HG02981 (cell line): ENCODE measurements at regions not wholly inside any gene's neighbourhood (a gene's known extent, or its start where the extent isn't known, plus 50 kb on each side); places are given as distances from the start of the nearest gene placed in this dataset.
"Not testable (repeated sequence)": the region's sequence is repeated elsewhere in the genome, so short reads cannot be mapped to it uniquely, and the experiment has no call there.

Experiments
- ATAC-seq: cut with Tn5 transposase; IDR thresholded peaks from one replicate; pipeline ENCODE4 v1.9.1; 2021; ENCODE audit warnings: mild to moderate bottlenecking, moderate library complexity; ENCODE audit not compliant: unreplicated experiment

DNA sequence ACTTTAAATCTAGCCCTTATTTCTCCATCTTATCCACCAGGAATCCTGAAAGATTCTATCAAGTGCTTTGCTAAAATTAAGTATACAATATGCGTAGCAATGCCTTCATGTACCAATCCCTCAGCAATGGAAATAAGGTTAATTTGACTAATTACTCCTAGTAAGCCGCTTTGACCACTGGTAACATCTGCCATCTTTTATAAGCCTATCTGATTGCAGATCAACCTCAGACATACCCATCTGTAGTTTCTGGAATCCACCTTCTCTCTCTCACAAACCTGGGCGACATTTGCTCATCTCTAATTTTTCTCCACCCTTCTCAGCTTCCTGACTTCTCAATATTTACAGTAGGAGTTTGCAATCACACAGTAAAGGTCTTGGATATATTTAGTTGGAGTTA, 138.8 kb upstream of the CRHR1 start:
- no peak for ATAC-seq

DNA sequence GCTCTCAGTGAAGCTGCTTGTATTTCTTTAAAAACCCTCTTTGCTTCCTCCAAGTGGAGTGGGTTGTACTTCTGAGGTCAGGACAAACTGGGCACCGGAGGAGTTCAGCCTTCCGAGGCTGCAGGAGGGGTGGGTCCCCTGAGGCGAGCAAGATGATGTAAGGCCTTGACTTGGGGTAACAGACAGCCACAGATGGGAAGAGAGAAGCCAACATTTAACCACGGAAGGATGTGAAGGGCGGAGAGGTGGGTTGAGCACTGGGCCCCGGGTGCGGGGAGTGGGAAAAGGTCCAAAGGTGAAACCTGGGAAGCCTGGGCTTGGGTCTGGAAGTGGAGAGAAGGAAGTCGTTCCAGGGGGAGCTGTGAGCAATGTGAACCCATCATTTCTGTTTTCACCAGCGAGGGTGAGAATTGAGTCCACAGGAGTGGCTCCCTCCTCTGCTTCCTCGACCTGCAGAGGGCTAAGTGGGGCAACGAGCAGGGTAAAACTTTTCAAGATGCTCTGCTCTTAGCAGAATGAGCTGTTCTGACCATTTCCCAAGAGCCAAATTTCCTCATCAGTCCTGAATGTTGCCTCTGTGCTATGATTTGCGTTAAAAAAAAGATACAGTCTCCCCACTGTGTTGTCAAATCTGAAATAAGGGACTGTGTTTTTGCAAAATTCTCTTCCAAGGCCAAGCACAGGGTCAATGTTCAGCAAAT, 137.7 kb upstream of the CRHR1 start:
- no peak for ATAC-seq

GRCh38 chr17:45648642-45649041, 135.5 kb upstream of the CRHR1 start:
- ATAC-seq = no peak

- no peak for ATAC-seq
These were observed 134.3 kb upstream of the CRHR1 start for GRCh38 chr17:45649796-45650195.

DNA sequence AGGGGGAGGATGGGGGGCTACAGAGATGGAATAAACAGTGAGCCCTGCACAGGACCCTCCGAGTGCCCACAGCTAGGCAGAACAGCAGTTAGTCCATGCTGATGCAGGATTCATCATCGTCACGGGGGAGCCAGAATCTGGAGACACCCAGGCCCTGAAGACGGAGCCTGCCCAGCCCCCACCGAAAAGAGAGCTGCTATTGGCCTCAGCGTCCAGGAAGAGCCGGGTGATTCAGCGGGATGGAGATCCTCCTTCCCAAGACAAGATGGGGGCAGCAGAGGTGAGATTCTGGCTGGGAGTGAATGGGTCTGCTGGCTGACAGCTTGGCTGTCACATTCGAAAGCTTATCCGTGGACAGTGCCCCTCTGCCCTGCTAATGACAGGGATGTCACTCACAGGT, 133.6 kb upstream of the CRHR1 start:
- no peak for ATAC-seq

DNA sequence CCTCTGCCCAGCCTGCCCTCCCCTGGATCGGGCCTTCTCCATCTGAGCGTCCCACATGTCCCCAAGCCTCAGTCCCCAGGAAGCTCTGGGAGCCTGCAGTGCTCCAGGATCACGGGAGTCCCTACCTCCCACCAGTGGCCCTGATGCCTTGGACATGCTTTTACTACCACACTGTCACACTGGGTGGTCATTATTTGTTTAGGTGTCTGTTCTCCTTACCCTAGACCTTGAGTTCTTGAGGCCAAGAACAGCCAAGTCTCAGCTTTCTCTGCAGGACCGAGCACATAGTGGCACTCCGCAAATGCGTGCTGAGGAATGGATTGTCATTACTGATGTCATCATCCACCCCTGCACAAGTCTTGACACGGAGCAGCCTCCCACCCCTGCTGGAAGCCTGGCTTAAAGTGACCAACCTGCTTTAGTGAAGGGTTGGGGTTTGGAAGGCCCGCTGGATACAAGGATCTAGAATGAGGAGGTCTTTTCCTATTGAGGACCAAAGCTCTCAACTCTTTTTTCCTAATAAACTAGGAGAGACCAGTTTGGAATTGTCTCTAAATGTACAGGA, 132.9 kb upstream of the CRHR1 start:
- ATAC-seq = no peak

- ATAC-seq = no peak
These were observed 130.5 kb upstream of the CRHR1 start for GRCh38 chr17:45653616-45654015.

DNA sequence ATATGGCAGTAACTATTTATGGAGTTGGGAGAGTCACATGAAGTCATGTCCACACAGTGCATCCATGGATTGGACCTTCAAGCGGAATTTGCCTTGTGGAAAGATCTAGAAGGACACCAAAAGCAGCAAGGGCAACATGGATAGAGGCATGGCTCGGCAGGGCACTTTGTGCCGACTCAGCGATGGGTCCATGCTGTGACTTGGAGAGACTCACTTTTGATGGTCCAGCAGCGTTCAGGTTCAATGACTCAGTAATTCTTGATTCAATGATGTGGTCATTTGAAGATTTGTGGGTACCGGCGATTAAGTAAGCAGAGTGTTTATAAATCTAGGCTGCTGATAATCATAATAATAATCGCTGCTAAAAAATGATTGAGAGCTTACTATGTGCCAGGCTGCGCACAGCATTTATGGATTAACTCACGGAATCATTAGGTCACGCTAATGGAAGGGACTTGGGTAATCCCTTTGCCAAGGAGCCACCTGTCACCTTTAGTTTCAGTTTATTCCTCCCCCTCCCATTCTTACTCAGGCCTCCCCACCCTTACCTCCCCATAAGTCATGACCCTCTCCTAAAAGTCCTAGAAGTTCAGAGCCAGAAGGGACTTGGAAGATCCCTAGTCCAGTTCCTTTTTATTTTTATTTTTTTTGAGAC, 127.5 kb upstream of the CRHR1 start:
- ATAC-seq = no peak

DNA sequence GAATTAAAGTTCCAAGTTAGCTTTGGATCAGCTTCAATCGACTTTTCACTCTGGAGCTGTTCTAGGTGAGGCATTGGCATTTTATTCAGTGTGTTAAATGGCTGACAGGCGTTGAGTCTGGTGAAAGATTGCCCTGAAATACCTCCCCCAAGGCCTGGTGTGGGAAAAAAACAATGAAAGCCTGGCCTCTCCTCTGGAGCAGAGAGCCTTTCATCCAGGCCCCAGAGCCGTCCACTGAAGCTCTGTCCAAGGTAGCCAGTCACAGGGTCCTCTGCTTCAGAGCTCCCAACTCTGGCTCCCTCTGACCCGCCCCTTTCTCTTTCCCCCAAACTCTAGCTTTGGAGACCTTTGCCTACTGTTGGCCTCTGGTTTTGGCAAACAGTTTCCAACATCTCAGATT, 123.6 kb upstream of the CRHR1 start:
- no peak for ATAC-seq

GRCh38 chr17:45662432-45662831, 121.7 kb upstream of the CRHR1 start:
- no peak for ATAC-seq

- no peak for ATAC-seq
These were observed 120.3 kb upstream of the CRHR1 start for GRCh38 chr17:45663772-45664171.

- ATAC-seq = no peak
These were observed 119.2 kb upstream of the CRHR1 start for GRCh38 chr17:45664921-45665320.

DNA sequence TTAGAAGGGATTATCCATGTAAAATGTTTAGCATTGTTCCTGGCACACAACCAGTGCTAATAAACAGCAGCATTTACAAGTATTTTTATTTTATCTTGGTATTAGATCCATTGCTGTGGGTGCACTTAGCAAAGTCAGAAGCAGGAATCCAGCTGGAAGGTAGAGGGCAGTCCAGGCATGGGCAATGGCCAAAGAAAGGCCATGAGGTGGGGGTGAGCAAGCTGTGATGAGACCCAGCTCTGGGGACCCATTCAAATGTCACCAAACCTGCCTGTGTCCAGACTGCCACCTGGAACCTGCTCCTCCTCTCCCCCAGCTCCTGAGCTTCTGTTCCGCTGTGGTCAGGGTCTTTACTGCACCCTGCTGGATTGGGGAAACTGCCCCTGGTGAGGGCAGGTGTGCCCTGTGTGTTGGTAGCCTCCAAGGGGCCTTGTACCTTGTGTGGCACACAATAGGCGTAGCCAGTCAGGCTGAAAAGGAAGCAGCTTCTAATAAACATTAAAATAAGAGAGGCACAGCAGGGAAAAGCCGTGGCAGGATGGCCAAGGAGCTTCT, 118.0 kb upstream of the CRHR1 start:
- ATAC-seq = no peak

DNA sequence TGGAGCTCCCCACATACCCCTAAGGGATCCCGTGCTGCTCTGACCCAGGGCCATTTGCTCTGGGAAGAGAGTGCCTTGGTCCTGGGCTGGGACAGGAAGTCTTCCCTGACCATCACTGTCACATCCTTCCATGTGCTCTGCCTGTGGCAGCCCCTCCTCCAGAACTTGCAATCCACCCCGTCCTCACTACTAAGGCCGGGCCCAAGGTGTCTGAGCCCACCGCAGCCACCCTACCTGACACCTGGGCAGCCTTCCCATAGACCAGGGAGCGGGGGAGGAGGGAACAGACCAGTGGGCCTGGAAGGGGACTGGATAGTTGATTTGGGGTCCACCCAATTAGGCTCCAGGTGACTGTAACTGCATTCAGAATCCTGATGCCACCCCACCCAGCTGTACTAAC, 117.5 kb upstream of the CRHR1 start:
- ATAC-seq = no peak

DNA sequence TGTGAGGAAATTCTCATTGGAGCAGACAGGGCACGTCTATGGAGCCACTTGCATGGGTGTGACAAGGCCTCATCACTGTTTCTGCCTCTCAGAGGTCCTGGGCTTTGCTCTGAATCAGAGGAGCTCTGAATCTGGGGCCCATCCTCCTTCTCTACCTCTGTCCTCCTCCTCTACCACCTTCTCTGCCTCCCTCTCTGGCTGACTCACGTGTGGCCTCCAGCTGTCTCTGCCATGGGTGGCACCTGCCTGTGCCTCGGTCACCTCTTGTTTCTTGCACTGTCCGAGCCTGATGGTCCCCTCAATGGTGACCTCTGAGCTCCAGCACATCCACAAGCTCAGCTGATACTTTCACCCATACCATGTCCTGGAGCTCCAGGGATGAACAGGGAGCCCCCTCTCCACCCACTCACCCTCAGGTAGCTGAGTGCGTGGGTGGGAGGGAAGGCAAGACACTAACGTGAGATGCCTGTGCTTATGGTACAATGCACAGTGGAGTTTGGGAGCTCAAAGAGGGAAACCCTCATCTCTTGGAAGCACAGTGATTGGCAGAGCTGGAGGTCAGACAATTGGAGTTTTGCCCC, 116.4 kb upstream of the CRHR1 start:
- no peak for ATAC-seq

- no peak for ATAC-seq
These were observed 115.8 kb upstream of the CRHR1 start for GRCh38 chr17:45668316-45668715.

DNA sequence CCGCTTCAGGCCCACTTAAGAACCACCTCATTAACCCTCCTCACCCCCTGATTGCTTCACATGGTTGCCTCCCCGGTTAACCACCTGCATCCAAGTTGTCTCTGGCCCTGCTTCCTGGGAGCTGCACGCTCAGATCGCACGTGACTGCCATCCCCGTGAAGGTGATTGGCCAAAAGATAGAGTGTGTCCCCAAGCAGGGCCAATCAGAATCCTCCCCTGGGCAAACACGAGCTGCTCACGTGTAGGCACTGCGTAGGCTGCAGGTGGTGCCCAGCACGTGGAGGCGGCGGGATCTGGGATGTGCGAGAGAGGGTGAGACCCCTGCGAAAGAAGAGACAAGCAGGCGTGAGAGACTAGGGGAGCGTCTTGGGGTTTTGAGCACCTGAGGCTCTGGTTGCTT, 111.8 kb upstream of the CRHR1 start:
- ATAC-seq = no peak

DNA sequence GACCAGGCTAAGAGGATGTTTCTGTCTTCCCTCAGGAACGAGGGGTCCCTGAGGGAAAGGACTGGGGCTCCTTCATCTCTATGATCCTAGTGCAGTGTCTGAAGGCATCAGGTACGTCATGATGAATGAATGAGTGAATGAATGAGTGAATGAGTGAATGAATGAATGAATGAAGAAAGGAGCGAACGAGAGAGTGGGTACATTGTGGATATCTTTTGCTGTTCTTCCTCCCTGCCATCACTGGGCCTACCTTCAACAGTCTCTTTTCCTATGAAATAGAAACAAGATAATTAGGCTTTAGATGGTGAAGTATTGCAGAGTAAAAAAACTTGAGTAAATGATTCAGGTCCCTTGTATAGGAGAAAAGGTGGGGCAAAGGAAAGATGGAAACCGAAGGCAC, 111.3 kb upstream of the CRHR1 start:
- no peak for ATAC-seq

DNA sequence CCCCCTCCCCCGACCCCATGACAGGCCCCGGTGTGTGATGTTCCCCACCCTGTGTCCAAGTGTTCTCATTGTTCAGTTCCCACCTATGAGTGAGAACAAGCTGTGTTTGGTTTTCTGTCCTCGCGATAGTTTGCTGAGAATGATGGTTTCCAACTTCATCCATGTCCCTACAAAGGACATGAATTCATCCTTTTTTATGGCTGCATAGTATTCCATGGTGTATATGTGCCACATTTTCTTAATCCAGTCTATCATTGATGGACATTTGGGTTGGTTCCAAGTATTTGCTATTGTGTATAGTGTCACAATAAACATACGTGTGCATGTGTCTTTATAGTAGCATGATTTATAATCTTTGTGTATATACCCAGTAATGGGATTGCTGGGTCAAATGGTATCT, 110.4 kb upstream of the CRHR1 start:
- ATAC-seq = not testable (repeated sequence)

DNA sequence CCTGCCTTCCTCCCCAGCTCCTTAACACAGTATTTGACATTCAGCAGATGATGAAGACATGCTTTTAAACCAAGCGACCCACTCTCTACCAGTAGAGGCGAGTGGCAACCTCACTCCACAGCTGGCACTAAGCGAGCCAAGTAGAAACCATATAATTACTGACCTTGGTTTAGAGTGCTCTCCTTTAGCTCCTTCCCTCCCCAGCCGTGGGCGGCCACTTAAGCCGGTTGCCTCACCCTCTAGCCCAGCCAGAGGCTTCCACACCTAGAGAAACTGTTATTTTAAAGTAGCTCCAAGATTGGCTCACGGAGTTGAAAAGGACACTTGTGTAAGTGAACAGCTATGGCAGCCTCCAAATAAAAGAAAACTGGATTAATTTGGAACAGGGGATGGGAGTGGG, 109.1 kb upstream of the CRHR1 start:
- no peak for ATAC-seq

- no peak for ATAC-seq
These were observed 108.2 kb upstream of the CRHR1 start for GRCh38 chr17:45675892-45676291.

GRCh38 chr17:45676695-45677094, 107.4 kb upstream of the CRHR1 start:
- no peak for ATAC-seq
